ENCODE measurements at regions not wholly inside any gene's neighbourhood (a gene's known extent, or its start where the extent isn't known, plus 50 kb on each side); places are given as distances from the start of the nearest gene placed in this dataset.

DNA sequence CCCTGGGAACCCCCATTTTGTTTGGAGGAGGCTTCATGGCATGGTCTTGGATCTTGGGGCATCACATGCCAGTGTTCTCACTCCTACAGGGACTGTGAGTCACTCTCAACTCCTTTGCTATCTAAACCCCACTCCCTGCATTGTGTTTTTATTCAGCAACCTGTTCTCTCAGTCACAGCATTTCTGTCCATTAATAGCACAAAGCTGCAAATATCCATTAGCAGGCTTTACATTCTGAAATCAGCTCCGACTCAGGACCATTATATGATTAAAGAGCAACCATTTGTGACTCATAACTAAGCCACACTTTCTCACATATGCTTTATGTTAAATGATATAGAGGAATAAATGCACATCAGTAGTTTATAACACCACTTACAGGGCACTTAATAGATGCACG lies 462.1 kb upstream of the BRINP1 start:
- no peak for DNase-seq (ENCODE audit: low read depth in 3 of 3)

DNA sequence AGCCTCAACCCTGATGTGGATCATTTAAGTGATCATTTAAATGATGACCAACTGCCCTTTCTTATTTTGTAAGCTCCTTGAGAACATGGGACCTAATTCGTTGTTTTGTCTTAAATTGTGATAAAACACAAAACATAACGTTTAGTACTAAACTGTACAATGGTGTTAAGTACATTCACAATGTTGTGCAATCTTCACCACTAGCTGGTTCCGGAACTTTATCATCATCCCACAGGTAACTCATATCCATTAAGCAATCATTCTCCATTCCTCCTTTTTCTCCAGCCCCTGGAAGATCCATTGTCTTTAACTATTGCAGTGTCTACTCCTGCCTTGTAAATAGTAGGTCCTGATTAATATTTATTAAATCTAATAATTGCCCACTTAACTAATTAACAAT lies 460.5 kb upstream of the BRINP1 start:
- DNase-seq (ENCODE audit: low read depth in 3 of 3): no peak

- DNase-seq (ENCODE audit: low read depth in 3 of 3): no peak
Measured at GRCh38 chr9:119829186-119829585, 460.0 kb upstream of the BRINP1 start.

DNA sequence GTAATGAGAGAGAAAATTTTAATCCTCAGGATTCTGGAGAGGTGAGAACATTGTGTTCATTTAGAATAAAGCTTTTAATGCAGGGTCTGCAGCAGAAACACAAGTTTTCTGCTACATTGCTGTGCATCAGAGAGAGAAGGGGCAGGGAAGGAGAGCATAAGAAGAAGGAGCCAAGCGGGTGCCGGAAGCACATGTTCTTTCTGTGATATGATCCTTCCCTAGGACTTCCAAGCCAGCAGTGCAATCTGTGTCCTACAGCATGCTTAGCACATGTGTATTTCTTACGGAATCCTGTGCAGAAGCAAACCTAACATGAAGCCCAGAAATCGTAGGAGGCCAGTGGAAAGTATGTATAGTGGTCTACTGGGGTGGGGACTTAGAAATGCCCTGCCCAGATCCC lies 458.3 kb upstream of the BRINP1 start:
- no peak for DNase-seq (ENCODE audit: low read depth in 3 of 3)

- DNase-seq (ENCODE audit: low read depth in 3 of 3): no peak
Measured at GRCh38 chr9:119827126-119827525, 457.9 kb upstream of the BRINP1 start.

DNA sequence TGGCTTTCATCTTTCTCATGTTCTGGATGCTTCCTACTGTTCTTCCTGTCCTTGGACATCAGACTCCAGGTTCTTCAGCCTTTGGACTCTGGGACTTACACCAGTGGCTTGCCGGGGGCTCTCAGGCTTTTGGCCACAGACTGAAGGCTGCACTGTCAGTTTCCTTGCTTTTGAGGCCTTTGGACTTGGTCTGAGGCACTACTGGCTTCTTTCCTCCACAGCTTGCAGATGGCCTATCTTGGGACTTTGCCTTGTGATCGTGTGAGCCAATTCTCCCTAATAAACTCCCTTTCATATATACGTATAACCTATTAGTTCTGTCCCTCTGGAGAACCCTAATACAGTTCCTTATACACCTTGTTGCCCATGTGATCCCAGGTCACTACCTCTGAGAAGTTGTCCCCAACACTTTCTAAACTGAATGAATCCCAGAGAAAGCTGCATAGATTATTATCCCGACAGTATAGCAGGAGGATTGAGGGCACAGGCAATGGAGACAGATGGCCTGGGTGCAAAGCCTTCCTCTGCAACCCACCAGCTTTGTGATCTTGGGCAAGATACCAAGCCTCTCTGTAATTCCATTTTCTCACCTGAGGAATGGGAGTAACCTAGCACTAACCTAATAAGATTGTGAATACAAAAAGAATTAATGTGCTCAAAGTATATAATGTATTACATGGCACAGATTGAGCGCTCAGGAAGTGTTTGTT lies 449.6 kb upstream of the BRINP1 start:
- no peak for DNase-seq (ENCODE audit: low read depth in 3 of 3)

DNA sequence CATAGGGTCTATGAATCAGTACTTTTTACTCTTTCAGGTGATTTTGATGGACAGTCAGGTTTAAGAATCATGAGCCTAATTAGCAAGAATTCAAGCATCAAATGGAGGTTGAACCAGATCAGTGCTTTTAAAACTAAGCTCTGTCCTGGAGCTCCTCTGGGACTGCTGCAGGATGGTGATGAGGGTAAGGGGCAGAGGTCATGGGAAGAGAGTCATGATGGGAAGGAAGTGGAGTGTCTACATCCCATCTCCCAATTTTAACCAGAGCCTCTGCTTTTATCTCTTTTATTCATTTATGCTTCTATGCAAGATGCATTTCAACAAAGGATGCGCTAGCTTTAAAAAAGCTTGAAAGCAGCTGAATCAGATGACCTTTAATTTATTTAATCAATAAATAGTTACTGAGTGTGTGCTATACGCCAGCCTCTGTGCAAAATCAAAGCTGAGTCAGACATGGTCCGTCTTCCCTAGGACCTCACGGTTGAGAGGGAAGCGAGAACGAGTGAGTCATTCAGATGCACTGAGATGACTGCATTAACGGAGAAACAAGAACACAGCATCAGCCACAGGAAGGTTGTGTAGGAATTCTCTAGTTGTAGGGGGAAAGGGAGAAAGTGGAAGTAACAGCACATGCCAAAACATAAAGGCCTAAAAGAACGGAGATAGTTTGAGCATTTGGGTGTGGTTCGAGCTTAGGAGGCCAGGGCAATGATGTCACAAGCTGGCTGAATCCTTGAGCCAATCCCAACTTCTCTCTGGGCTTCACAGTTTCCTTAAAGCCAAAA lies 441.6 kb upstream of the BRINP1 start:
- DNase-seq (ENCODE audit: low read depth in 3 of 3): no peak

GRCh38 chr9:119803679-119804078 lies 434.4 kb upstream of the BRINP1 start:
- no peak for DNase-seq (ENCODE audit: low read depth in 3 of 3)

- no peak for DNase-seq (ENCODE audit: low read depth in 3 of 3)
Measured at GRCh38 chr9:119802621-119803020, 433.4 kb upstream of the BRINP1 start.

- DNase-seq (ENCODE audit: low read depth in 3 of 3): no peak
Measured at GRCh38 chr9:119802133-119802532, 432.9 kb upstream of the BRINP1 start.

GRCh38 chr9:119801311-119801710 lies 432.1 kb upstream of the BRINP1 start:
- no peak for DNase-seq (ENCODE audit: low read depth in 3 of 3)

DNA sequence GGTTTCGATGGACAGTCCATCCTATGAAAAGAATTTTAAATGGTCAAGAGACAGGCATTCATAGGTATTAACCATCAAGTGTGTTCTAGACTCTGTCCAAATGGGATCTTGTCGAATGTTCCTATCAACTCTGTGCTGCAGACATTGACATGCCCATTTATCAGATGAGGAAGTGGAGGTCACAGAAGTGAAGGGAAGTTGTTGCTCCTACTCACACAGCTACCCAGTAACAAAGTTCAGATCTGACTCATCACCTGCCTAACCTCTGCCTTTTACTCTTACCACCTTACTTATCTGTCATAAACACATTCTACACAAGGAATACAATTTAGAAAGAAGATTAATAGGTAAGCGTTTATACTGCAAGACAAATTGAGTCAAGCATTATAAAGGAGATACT lies 426.2 kb upstream of the BRINP1 start:
- no peak for DNase-seq (ENCODE audit: low read depth in 3 of 3)

GRCh38 chr9:119794836-119795235 lies 425.6 kb upstream of the BRINP1 start:
- DNase-seq (ENCODE audit: low read depth in 3 of 3): no peak

GRCh38 chr9:119793218-119793617 lies 424.0 kb upstream of the BRINP1 start:
- no peak for DNase-seq (ENCODE audit: low read depth in 3 of 3)

DNA sequence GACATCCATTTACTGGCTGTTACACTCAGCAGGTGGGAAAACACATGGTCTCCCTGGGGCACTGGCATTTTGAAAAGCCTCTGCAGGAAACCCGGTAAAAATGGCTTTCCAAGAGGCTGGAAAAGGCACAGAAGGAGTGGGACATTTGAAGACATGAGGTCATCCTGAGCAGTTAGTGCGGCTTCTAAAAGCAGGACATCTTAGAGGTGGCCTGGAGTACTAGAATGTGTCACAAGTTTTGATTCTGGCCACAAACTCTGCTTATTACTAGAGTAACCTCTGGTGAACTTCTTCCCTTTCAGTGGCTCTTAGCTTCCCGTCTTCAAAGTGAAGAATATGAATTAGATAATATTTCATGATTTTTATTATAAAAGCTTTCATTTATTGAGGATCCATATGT lies 423.0 kb upstream of the BRINP1 start:
- no peak for DNase-seq (ENCODE audit: low read depth in 3 of 3)

DNA sequence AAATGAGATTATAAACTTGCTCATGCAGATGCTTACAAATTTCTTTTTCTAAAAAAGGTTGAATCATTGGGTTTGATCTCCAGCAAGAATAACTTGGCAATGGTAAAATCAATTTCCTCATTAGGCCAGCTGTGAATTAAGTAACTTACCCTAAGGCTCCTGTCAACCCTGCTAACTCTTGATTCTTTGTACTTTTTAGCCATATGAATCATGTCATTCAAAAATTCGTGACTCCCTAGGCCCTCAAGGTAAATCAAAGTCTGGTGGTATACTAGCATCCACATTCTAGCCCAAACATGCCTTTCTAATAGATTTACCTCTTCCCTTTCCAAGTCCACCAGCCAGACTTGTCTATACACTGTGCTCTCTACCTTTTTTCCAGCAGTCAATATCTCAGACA lies 420.8 kb upstream of the BRINP1 start:
- no peak for DNase-seq (ENCODE audit: low read depth in 3 of 3)

DNA sequence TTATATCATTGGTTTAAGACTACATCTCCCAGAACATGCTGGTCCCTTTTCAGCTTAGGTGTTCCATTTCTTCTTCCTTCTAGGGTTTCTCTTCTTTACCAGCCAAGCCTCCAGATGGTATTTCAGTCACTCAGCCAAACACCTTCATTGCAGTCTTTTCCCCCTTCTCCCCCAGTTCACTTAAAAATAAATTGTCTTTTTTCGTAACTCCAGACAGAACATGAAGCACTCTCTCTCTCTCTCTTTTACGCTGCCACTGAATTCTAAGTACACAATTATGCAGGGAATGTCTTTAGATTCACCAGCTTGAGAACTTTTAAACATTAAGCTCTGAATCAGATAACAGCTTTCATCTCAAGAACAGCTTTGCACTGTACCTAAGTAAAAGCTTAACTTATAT lies 419.7 kb upstream of the BRINP1 start:
- DNase-seq (ENCODE audit: low read depth in 3 of 3): no peak

DNA sequence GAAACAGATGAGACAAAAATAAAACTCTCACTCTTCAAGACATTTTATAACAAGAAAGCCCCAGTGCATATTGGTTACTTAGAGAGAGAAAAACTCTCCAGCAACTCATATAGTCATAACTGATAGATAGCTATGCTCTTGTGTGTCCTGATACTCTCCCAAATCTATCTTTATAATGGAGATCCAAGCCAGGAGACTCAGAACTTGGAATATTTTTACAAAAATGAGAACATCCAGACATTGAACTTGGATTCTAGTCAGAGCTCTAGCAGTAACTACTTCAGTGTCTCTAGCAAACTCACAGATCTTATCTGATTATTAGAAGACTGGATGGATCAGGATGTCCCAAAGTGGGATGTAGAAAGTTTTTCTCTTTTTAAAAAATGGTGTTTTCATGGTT lies 412.7 kb upstream of the BRINP1 start:
- no peak for DNase-seq (ENCODE audit: low read depth in 3 of 3)

- DNase-seq (ENCODE audit: low read depth in 3 of 3): no peak
Measured at GRCh38 chr9:119775410-119775809, 406.2 kb upstream of the BRINP1 start.

DNA sequence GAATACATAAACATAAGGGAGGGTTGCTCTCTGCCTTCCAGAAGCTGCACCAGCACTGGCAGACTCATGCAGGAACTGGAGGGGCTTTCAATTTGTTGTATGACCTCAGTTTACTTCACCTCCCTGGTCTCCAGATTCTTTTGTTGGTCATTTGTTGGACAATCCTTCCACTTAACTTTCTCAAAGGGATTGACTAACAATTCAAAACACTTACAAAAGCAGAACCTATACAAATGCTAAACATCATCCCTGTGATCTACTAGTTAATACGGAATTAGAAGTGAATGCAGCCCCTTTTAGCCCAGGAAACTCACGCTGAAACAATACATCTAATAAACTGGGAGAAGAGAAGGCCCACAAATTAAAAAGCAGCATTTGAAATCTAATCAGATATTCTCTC lies 404.6 kb upstream of the BRINP1 start:
- DNase-seq (ENCODE audit: low read depth in 3 of 3): no peak

GRCh38 chr9:119771341-119771740 lies 402.1 kb upstream of the BRINP1 start:
- DNase-seq (ENCODE audit: low read depth in 3 of 3): no peak

- DNase-seq (ENCODE audit: low read depth in 3 of 3): no peak
Measured at GRCh38 chr9:119768266-119768665, 399.0 kb upstream of the BRINP1 start.

DNA sequence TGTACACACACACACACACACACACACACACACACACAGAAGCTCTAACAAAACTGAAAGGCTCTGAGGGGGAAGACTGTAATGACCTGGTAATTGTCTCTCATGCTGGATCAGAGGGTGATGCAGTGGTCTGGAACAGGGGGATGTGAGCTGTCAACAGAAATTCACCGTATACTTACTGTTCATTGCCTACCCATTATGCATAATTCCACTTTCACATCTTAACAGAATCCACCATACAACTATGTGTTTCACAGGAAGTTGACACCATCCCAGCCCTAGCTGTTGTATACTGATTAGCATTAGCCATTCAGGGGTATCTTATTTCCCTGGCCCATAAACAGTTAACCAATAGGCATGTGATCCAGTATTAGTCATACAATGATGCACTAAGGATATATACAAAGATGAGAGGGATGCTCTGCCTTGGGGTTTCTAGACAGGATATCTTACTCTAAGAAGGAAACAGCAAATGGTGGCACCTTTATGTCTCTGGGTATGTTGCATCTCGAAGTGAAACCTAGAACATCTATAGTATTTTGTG lies 396.5 kb upstream of the BRINP1 start:
- no peak for DNase-seq (ENCODE audit: low read depth in 3 of 3)
